SK-N-MC (cell line): ENCODE measurements at regions not wholly inside any gene's neighbourhood (a gene's known extent, or its start where the extent isn't known, plus 50 kb on each side); places are given as distances from the start of the nearest gene placed in this dataset.

Experiments
- EZH2 ChIP-seq: fragments of 200-600 bp; sonication (generic); IDR thresholded peaks from one replicate; pipeline ENCODE4 v1.6.1; 2017; ENCODE audit warnings: antibody characterized with exemption
- FOXP2 ChIP-seq: optimal IDR thresholded peaks from 2 replicates; pipeline ENCODE3; 2011; ENCODE audit warnings: mild to moderate bottlenecking, moderate library complexity; ENCODE audit not compliant: insufficient read depth; ENCODE audit errors: extremely low read length, control extremely low read depth
- POLR2AphosphoS5 ChIP-seq: IDR thresholded peaks from 2 replicates; pipeline ENCODE4 v1.6.1; 2012; ENCODE audit warnings: mild to moderate bottlenecking, low read depth, low read length, borderline replicate concordance

DNA sequence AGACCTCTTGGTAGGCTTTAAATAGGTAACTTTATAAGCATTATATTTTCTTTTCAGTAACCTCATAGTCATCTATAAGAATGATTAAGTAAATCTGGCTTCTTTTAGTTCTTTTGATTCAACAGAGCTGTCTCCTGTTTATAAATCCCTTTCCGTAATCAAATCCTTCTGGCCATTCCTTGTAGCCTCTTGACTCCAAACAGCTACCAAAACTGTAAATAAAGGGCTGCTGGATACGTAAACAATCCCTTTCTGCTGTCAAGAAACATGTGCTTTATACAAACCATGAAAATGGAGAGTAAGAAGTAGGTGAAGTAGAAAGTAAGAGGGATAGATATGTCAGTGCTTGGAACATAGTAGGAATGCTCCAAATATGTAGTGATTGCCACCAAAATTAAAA, 183.2 kb upstream of the CASK start:
- TF ChIP-seq EZH2, result no peak
- no peak for TF ChIP-seq POLR2AphosphoS5
- no peak for TF ChIP-seq FOXP2
